ENCODE measurements at regions not wholly inside any gene's neighbourhood (a gene's known extent, or its start where the extent isn't known, plus 50 kb on each side); places are given as distances from the start of the nearest gene placed in this dataset.

DNA sequence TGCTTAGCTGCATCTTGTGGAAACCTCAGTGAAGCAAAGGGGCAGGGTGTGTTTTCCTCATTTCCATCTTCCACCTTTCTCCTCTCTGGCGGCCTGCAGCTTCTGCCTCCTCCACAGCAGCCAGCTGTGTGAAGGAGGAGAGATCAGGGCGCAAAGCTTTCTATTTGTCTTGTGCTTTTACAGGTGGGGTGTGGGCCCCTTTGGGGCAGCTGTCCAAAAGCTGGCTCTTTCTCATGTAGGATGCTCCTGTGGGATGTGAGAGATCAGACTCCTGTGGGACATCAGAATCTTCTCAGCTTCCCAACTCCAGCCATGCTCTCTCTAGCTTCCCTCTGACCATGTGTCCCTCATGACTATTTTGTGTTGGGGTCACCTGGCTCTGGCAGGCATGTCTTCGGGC lies 227.1 kb downstream of the MID1 start:
- Histone ChIP-seq H4K20me1 (ENCODE audit: insufficient read depth) (no peaks in the 10 kb centered on the region), H2AFZ (no peak overlapping the region), H3K4me1 (ENCODE audit: insufficient read depth) (no peaks in the 10 kb centered on the region), H3K9me2 (ENCODE audit: insufficient read depth) (no peaks in the 10 kb centered on the region), H3F3A (ENCODE audit: insufficient read depth) (no peaks in the 10 kb centered on the region), H3K27me3 (replicated peaks; ENCODE audit: insufficient read depth) (no peaks in the 10 kb centered on the region), H3K4me2 (ENCODE audit: unreplicated experiment) (no peak overlapping the region), H3K4me3 (no peak overlapping the region), H3K36me3 (ENCODE audit: low read depth) (no peaks in the 10 kb centered on the region), H3K27ac (no peak overlapping the region), H3K79me2 (ENCODE audit: insufficient read depth) (no peaks in the 10 kb centered on the region), H3K9me3 (ENCODE audit: low read depth) (no peaks in the 10 kb centered on the region), H3K9ac (no peak overlapping the region)
- DNase-seq, result no peak
- TF ChIP-seq EZH2 (IDR thresholded peaks at IDR 0.05; ENCODE audit: insufficient read depth, poor library complexity, severe bottlenecking), result no peak
- no peak for TF ChIP-seq EZH2phosphoT487 (IDR thresholded peaks at IDR 0.05; ENCODE audit: insufficient read depth, low read depth)
- WGBS, 2 experiments (ENCODE audit: low coverage in 1 of 2, low lambda C conversion rate in 2 of 2, missing lambda C conversion rate in 2 of 2), result 48 to 57% methylated on average over 3 of the region's 3 CpGs
- in situ Hi-C loops (cut with MboI), result loop anchor here (25.0 kb wide), 1 partner anchor 94 kb away; no protein-coding TSS in a partner anchor

DNA sequence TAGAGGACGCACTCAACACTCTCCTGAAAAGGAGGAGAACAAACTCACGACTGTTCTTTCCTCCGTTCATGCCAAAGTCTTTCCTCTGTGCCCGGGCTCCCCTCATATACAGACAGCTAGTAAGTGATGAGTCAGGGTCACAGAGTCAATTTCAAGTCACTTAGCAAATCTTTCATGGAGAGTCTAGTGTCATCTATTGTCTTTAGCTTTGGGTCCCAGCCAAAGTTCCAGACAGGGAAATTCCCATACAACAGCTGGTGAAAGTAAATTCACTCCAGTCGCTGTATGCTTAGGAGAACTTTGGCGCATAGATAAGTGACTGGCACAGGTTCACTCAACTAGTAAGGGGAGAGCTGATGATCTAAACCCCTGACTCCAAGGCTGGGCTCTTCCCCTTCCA lies 226.5 kb downstream of the MID1 start:
- Histone ChIP-seq H3K27me3 (replicated peaks; ENCODE audit: insufficient read depth) (no peaks in the 10 kb centered on the region), H3F3A (ENCODE audit: insufficient read depth) (no peaks in the 10 kb centered on the region), H3K4me2 (ENCODE audit: unreplicated experiment) (no peak overlapping the region), H3K27ac (no peak overlapping the region), H3K9ac (no peak overlapping the region), H3K36me3 (ENCODE audit: low read depth) (no peaks in the 10 kb centered on the region), H3K4me3 (no peak overlapping the region), H4K20me1 (ENCODE audit: insufficient read depth) (no peaks in the 10 kb centered on the region), H2AFZ (no peak overlapping the region), H3K4me1 (ENCODE audit: insufficient read depth) (no peaks in the 10 kb centered on the region), H3K9me2 (ENCODE audit: insufficient read depth) (no peaks in the 10 kb centered on the region), H3K79me2 (ENCODE audit: insufficient read depth) (no peaks in the 10 kb centered on the region), H3K9me3 (ENCODE audit: low read depth) (no peaks in the 10 kb centered on the region)
- WGBS, 2 experiments (ENCODE audit: low coverage in 1 of 2, low lambda C conversion rate in 2 of 2, missing lambda C conversion rate in 2 of 2), result 26 to 36% methylated on average over 5 to 6 of the region's 6 CpGs
- in situ Hi-C loops (cut with MboI), result loop anchor here (25.0 kb wide), 1 partner anchor 93 kb away; no protein-coding TSS in a partner anchor
- DNase-seq, result no peak
- TF ChIP-seq EZH2 (IDR thresholded peaks at IDR 0.05; ENCODE audit: insufficient read depth, poor library complexity, severe bottlenecking), result no peak
- no peak for TF ChIP-seq EZH2phosphoT487 (IDR thresholded peaks at IDR 0.05; ENCODE audit: insufficient read depth, low read depth)

DNA sequence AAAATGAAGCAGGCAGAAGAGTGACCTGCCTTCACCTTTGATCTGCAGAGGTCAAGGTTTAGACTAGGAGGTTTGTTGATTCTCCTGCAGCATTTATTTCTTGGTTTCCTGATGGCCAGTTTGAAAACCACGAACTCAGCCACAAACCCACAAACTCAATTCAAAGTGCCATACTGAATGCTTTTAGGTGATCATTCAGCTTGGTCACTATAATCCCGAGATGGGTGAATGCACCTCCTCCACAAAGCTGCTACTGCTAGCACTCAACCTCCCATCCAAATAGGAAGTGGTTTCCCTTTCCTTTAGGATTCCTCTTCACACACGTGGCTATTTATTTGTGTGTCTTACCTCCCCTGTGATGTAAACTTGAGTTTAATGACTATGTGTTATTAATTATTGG lies 225.2 kb downstream of the MID1 start:
- H3K36me3 ChIP-seq (ENCODE audit: low read depth), result no peaks in the 10 kb centered on the region
- no peak overlapping the region for H3K4me3 ChIP-seq
- no peaks in the 10 kb centered on the region for H3K27me3 ChIP-seq (replicated peaks; ENCODE audit: insufficient read depth)
- no peak overlapping the region for H2AFZ ChIP-seq
- WGBS, 2 experiments (ENCODE audit: low coverage in 1 of 2, low lambda C conversion rate in 2 of 2, missing lambda C conversion rate in 2 of 2), result 30 to 44% methylated on average over 1 to 3 of the region's 3 CpGs
- no peaks in the 10 kb centered on the region for H3K4me1 ChIP-seq (ENCODE audit: insufficient read depth)
- no peak for TF ChIP-seq EZH2 (IDR thresholded peaks at IDR 0.05; ENCODE audit: insufficient read depth, poor library complexity, severe bottlenecking)
- TF ChIP-seq EZH2phosphoT487 (IDR thresholded peaks at IDR 0.05; ENCODE audit: insufficient read depth, low read depth), result no peak
- no peaks in the 10 kb centered on the region for H3K9me3 ChIP-seq (ENCODE audit: low read depth)
- H4K20me1 ChIP-seq (ENCODE audit: insufficient read depth), result no peaks in the 10 kb centered on the region
- H3K9me2 ChIP-seq (ENCODE audit: insufficient read depth), result no peaks in the 10 kb centered on the region
- DNase-seq, result peak; percentile 4
- H3K27ac ChIP-seq, result no peak overlapping the region
- H3F3A ChIP-seq (ENCODE audit: insufficient read depth), result no peaks in the 10 kb centered on the region
- H3K4me2 ChIP-seq (ENCODE audit: unreplicated experiment), result no peak overlapping the region
- in situ Hi-C loops (cut with MboI), result loop anchor here (25.0 kb wide), 1 partner anchor 92 kb away; no protein-coding TSS in a partner anchor
- no peak overlapping the region for H3K9ac ChIP-seq
- no peaks in the 10 kb centered on the region for H3K79me2 ChIP-seq (ENCODE audit: insufficient read depth)

Data from GM23248 (cell line).